Smooth muscle cell (in vitro differentiated cells): ENCODE measurements at regions not wholly inside any gene's neighbourhood (a gene's known extent, or its start where the extent isn't known, plus 50 kb on each side); places are given as distances from the start of the nearest gene placed in this dataset.

Experiments used
- DNase-seq: peaks from one replicate; lab custom pipeline; 2025; ENCODE audit not compliant: unreplicated experiment; lab: John Stamatoyannopoulos, UW
- H2AFZ ChIP-seq: fragments of 200-600 bp; sonication (generic); 2 replicates; pipeline ENCODE4 v1.6.0; 2016; ENCODE audit warnings: antibody characterized with exemption, low read depth, mild to moderate bottlenecking
- H3F3A ChIP-seq: fragments of 200-600 bp; sonication (generic); 2 replicates; pipeline ENCODE4 v1.6.0; 2017; ENCODE audit warnings: antibody characterized with exemption, low read depth
- H3K27ac ChIP-seq: fragments of 200-600 bp; sonication (generic); 2 replicates; pipeline ENCODE4 v1.5.1; 2016; ENCODE audit warnings: low read depth, mild to moderate bottlenecking
- H3K27me3 ChIP-seq: fragments of 200-600 bp; sonication (generic); 2 replicates; pipeline ENCODE4 v1.6.1; 2016; ENCODE audit warnings: low read depth, mild to moderate bottlenecking
- H3K36me3 ChIP-seq: fragments of 200-600 bp; sonication (generic); 2 replicates; pipeline ENCODE4 v1.5.1; 2016; ENCODE audit warnings: low read depth
- H3K4me1 ChIP-seq: fragments of 200-600 bp; sonication (generic); 2 replicates; pipeline ENCODE4 v1.5.1; 2016; ENCODE audit warnings: low read depth
- H3K4me2 ChIP-seq: fragments of 200-600 bp; sonication (generic); 2 replicates; pipeline ENCODE4 v1.6.0; 2016; ENCODE audit warnings: mild to moderate bottlenecking
- H3K4me3 ChIP-seq: fragments of 200-600 bp; sonication (generic); 2 replicates; pipeline ENCODE4 v1.5.1; 2016; ENCODE audit warnings: mild to moderate bottlenecking
- H3K79me2 ChIP-seq: fragments of 200-600 bp; sonication (generic); 2 replicates; pipeline ENCODE4 v1.6.0; 2016; ENCODE audit warnings: low read depth, mild to moderate bottlenecking
- H3K9ac ChIP-seq: fragments of 200-600 bp; sonication (generic); 2 replicates; pipeline ENCODE4 v1.6.0; 2016; ENCODE audit warnings: low read depth
- H3K9me3 ChIP-seq: fragments of 200-600 bp; sonication (generic); replicated peaks from 2 replicates; pipeline ENCODE4 v1.5.1; 2016; ENCODE audit warnings: low read depth
- H4K20me1 ChIP-seq: fragments of 200-600 bp; sonication (generic); 2 replicates; pipeline ENCODE4 v1.6.0; 2016; ENCODE audit warnings: low read depth
- WGBS: methylation state at CpG from one replicate; pipeline ENCODE4 v1.1.7; 2016; ENCODE audit warnings: low lambda C conversion rate; 5-methylcytosine and 5-hydroxymethylcytosine counted together
- TF ChIP-seq, protein P1 (sequence below): fragments of 200-600 bp; sonication (generic); IDR thresholded peaks from 2 replicates; pipeline ENCODE4 v1.5.1; 2017; ENCODE audit warnings: borderline replicate concordance, mild to moderate bottlenecking, antibody characterized with exemption; ENCODE audit not compliant: insufficient read depth, poor library complexity, severe bottlenecking

DNA sequence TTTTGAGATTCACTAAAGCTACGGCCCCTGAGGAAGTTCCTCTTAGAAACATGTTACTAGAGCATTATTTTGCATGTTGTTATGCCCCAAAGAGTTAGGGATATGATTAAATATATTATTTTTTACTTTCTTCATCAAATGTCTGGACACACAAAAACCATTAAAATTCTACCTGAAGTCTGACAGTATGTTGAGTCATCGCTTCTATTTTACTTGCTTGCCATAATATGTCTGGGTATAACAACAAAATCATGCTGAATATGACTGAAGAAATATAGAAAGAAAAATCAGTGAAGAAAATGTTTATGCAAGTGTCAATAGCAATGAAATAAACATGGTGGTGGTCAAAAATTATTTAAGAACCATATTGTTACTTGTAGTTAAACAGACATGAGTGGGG lies 1818.5 kb upstream of the ADGRL3 start:
- Histone ChIP-seq H3K4me2 (no peak overlapping the region), H3F3A (no peaks in the 10 kb centered on the region), H2AFZ (no peak overlapping the region), H4K20me1 (no peaks in the 10 kb centered on the region), H3K27ac (no peak overlapping the region), H3K79me2 (no peaks in the 10 kb centered on the region), H3K9me3 (no peaks in the 10 kb centered on the region), H3K4me3 (no peak overlapping the region), H3K9ac (no peak overlapping the region), H3K36me3 (no peaks in the 10 kb centered on the region), H3K27me3 (peaks cover 6% of the 10 kb centered on the region), H3K4me1 (no peaks in the 10 kb centered on the region)
- TF ChIP-seq, protein P1, sequence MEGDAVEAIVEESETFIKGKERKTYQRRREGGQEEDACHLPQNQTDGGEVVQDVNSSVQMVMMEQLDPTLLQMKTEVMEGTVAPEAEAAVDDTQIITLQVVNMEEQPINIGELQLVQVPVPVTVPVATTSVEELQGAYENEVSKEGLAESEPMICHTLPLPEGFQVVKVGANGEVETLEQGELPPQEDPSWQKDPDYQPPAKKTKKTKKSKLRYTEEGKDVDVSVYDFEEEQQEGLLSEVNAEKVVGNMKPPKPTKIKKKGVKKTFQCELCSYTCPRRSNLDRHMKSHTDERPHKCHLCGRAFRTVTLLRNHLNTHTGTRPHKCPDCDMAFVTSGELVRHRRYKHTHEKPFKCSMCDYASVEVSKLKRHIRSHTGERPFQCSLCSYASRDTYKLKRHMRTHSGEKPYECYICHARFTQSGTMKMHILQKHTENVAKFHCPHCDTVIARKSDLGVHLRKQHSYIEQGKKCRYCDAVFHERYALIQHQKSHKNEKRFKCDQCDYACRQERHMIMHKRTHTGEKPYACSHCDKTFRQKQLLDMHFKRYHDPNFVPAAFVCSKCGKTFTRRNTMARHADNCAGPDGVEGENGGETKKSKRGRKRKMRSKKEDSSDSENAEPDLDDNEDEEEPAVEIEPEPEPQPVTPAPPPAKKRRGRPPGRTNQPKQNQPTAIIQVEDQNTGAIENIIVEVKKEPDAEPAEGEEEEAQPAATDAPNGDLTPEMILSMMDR, result no peak
- WGBS, result 95% methylated on average over 2 of the region's 2 CpGs
- no peak for DNase-seq

- Histone ChIP-seq H3K4me1 (no peaks in the 10 kb centered on the region), H3F3A (no peaks in the 10 kb centered on the region), H3K4me3 (no peak overlapping the region), H3K36me3 (no peaks in the 10 kb centered on the region), H3K79me2 (no peaks in the 10 kb centered on the region), H3K9ac (no peak overlapping the region), H4K20me1 (no peaks in the 10 kb centered on the region), H3K27ac (no peak overlapping the region), H3K27me3 (peaks cover 6% of the 10 kb centered on the region), H3K9me3 (no peaks in the 10 kb centered on the region), H3K4me2 (no peak overlapping the region), H2AFZ (no peak overlapping the region)
- DNase-seq, result no peak
- 93% methylated on average over 7 of the region's 7 CpGs for WGBS
- TF ChIP-seq, protein P1, result no peak
Measured at GRCh38 chr4:59387759-59388758, 1812.1 kb upstream of the ADGRL3 start.

DNA sequence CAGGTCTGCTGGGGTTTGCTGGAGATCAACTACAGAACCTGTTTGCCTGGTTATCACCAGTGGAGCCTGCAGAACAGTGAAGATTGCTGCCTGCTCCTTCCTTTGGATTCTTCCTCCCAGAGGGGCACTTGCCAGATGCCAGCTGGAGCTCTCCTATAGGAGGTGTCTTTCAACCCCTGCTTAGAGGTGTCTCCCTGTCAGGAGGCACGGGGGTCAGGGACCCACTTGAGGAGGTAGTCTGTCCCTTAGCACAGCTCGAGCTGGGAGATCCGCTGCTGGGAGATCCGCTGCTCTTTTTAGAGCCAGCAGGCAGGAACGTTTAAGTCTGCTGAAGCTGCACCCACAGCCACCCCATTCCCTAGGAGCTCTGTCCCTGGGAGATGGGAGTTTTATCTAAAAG lies 1806.3 kb upstream of the ADGRL3 start:
- Histone ChIP-seq H3K4me1 (no peaks in the 10 kb centered on the region), H3K27me3 (no peaks in the 10 kb centered on the region), H4K20me1 (no peaks in the 10 kb centered on the region), H3F3A (no peaks in the 10 kb centered on the region), H3K9me3 (no peaks in the 10 kb centered on the region), H2AFZ (no peak overlapping the region), H3K4me2 (no peak overlapping the region), H3K36me3 (no peaks in the 10 kb centered on the region), H3K4me3 (no peak overlapping the region), H3K27ac (no peak overlapping the region), H3K79me2 (no peaks in the 10 kb centered on the region), H3K9ac (no peak overlapping the region)
- TF ChIP-seq, protein P1, result no peak
- 94% methylated on average over 5 of the region's 5 CpGs for WGBS
- DNase-seq, result no peak
